Neural cell (in vitro differentiated cells): ENCODE measurements at regions not wholly inside any gene's neighbourhood (a gene's known extent, or its start where the extent isn't known, plus 50 kb on each side); places are given as distances from the start of the nearest gene placed in this dataset.

Experiments
- H2AFZ ChIP-seq: fragments of 200-600, 300-800 bp; sonication (generic), shearing (Covaris generic); 2 replicates; pipeline ENCODE4 v1.6.0; 2014; ENCODE audit warnings: low read depth, mild to moderate bottlenecking, antibody characterized with exemption, low read length, moderate library complexity
- H3F3A ChIP-seq: fragments of 200-600 bp; shearing (Covaris generic); 2 replicates; pipeline ENCODE4 v1.6.1; 2016; ENCODE audit warnings: mild to moderate bottlenecking, moderate library complexity, mixed read lengths, antibody characterized with exemption, low read length; ENCODE audit not compliant: insufficient read depth, poor library complexity, severe bottlenecking
- H3K27ac ChIP-seq: fragments of 200-600, 300-800 bp; sonication (generic), shearing (Covaris generic); 2 replicates; pipeline ENCODE4 v1.5.1; 2014; ENCODE audit warnings: mild to moderate bottlenecking, low read length, moderate library complexity
- H3K27me3 ChIP-seq: fragments of 300-800, 200-600 bp; sonication (generic), shearing (Covaris generic); 2 replicates; pipeline ENCODE4 v1.6.0; 2014; ENCODE audit warnings: mild to moderate bottlenecking, low read depth, low read length, moderate library complexity; ENCODE audit not compliant: insufficient read depth
- H3K36me3 ChIP-seq: fragments of 300-800, 200-600 bp; sonication (generic), shearing (Covaris generic); 2 replicates; pipeline ENCODE4 v1.5.1; 2014; ENCODE audit warnings: mild to moderate bottlenecking, antibody characterized with exemption, low read length, moderate library complexity; ENCODE audit not compliant: insufficient read depth
- H3K4me2 ChIP-seq: fragments of 300-800, 200-600 bp; sonication (generic), shearing (Covaris generic); 2 replicates; pipeline ENCODE4 v1.6.0; 2014; ENCODE audit warnings: mild to moderate bottlenecking, low read length
- H3K4me3 ChIP-seq: fragments of 300-800, 200-600 bp; sonication (generic), shearing (Covaris generic); 2 replicates; pipeline ENCODE4 v1.5.1; 2014; ENCODE audit warnings: mild to moderate bottlenecking, low read length, moderate library complexity
- H3K79me2 ChIP-seq: fragments of 200-600 bp; shearing (Covaris generic); replicated peaks from 2 replicates; pipeline ENCODE4 v1.6.0; 2014; ENCODE audit warnings: mild to moderate bottlenecking, low read length, moderate library complexity; ENCODE audit not compliant: insufficient read depth
- H3K9ac ChIP-seq: fragments of 300-800, 200-600 bp; sonication (generic), shearing (Covaris generic); 2 replicates; pipeline ENCODE4 v1.6.1; 2016; ENCODE audit warnings: mild to moderate bottlenecking, low read length, mixed read lengths
- H3K9me2 ChIP-seq: fragments of 200-600 bp; shearing (Covaris generic); 2 replicates; pipeline ENCODE4 v1.6.1; 2016; ENCODE audit warnings: mild to moderate bottlenecking, low read length, mixed read lengths; ENCODE audit not compliant: insufficient read depth
- H3K9me3 ChIP-seq: fragments of 200-600, 300-800 bp; sonication (generic), shearing (Covaris generic); 2 replicates; pipeline ENCODE4 v1.6.1; 2016; ENCODE audit warnings: mild to moderate bottlenecking, mixed run types, low read length, moderate library complexity, mixed read lengths
- H4K20me1 ChIP-seq: fragments of 200-600 bp; shearing (Covaris generic); 2 replicates; pipeline ENCODE4 v1.6.1; 2016; ENCODE audit warnings: mild to moderate bottlenecking, mixed run types; ENCODE audit not compliant: insufficient read depth
- EP300 ChIP-seq: fragments of 450-650 bp; conservative IDR thresholded peaks from 2 replicates; pipeline ENCODE4 v1.6.1; 2014; ENCODE audit warnings: antibody characterized with exemption, mild to moderate bottlenecking, moderate library complexity; ENCODE audit not compliant: poor library complexity, severe bottlenecking
- EZH2 ChIP-seq: fragments of 200-600, 300-800 bp; shearing (Covaris generic), sonication (generic); IDR thresholded peaks from 2 replicates; pipeline ENCODE4 v1.6.1; 2014; ENCODE audit warnings: antibody characterized with exemption, low read length, borderline replicate concordance, mild to moderate bottlenecking; ENCODE audit not compliant: insufficient read depth, poor library complexity, severe bottlenecking
- MXI1 ChIP-seq: fragments of 450-650 bp; conservative IDR thresholded peaks from 2 replicates; pipeline ENCODE4 v1.6.1; 2014; ENCODE audit warnings: antibody characterized with exemption, mild to moderate bottlenecking; ENCODE audit not compliant: poor library complexity, severe bottlenecking
- POLR2AphosphoS5 ChIP-seq: IDR thresholded peaks from 2 replicates; pipeline ENCODE4 v1.6.1; 2012
- RAD21 ChIP-seq: fragments of 450-650 bp; conservative IDR thresholded peaks from 2 replicates; pipeline ENCODE4 v1.6.1; 2014; ENCODE audit warnings: antibody characterized with exemption, mild to moderate bottlenecking, moderate library complexity
- SMC3 ChIP-seq: fragments of 450-650 bp; conservative IDR thresholded peaks from 2 replicates; pipeline ENCODE4 v1.6.1; 2014; ENCODE audit warnings: antibody characterized with exemption, mild to moderate bottlenecking, moderate library complexity; ENCODE audit not compliant: poor library complexity
- TAF1 ChIP-seq: IDR thresholded peaks from 2 replicates; pipeline ENCODE4 v1.6.1; 2012; ENCODE audit warnings: low read depth
- TF ChIP-seq, protein P1 (sequence below): fragments of 450-650 bp; IDR thresholded peaks from 2 replicates; pipeline ENCODE4 v1.5.1; 2014; ENCODE audit warnings: antibody characterized with exemption, mild to moderate bottlenecking, moderate library complexity; ENCODE audit not compliant: poor library complexity, severe bottlenecking
- TF ChIP-seq, protein P2 (sequence below): IDR thresholded peaks from 2 replicates; pipeline ENCODE4 v1.6.1; 2012; ENCODE audit warnings: borderline replicate concordance

DNA sequence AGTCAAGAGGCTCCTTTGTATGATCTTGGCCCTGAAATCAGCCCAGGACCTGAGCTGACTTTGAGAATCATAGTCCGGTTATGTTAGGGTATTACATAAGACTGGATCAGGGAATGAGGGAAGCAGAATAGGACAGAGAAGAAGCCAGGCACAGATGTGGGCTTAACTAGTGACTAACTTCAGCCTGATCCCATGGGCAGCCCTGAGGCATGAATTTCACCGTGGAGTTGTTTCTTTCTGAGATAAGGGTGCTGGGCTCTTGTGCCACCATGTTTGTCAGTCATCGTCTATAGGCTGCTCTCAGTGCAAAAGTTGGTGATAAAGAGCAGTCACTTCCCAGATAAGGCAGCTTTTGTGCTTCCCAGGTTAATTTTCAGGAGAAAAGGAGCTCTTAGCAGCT lies 544.7 kb upstream of the SPTLC3 start:
- H3K9ac ChIP-seq = no peak overlapping the region
- no peak overlapping the region for H3K27ac ChIP-seq
- H3K4me2 ChIP-seq = no peak overlapping the region
- H3K36me3 ChIP-seq = no peaks in the 10 kb centered on the region
- H4K20me1 ChIP-seq = no peaks in the 10 kb centered on the region
- TF ChIP-seq RAD21 (no peak), TAF1 (no peak), SMC3 (no peak), MXI1 (no peak), EZH2 (no peak), POLR2AphosphoS5 (no peak), EP300 (no peak)
- TF ChIP-seq, protein P1, sequence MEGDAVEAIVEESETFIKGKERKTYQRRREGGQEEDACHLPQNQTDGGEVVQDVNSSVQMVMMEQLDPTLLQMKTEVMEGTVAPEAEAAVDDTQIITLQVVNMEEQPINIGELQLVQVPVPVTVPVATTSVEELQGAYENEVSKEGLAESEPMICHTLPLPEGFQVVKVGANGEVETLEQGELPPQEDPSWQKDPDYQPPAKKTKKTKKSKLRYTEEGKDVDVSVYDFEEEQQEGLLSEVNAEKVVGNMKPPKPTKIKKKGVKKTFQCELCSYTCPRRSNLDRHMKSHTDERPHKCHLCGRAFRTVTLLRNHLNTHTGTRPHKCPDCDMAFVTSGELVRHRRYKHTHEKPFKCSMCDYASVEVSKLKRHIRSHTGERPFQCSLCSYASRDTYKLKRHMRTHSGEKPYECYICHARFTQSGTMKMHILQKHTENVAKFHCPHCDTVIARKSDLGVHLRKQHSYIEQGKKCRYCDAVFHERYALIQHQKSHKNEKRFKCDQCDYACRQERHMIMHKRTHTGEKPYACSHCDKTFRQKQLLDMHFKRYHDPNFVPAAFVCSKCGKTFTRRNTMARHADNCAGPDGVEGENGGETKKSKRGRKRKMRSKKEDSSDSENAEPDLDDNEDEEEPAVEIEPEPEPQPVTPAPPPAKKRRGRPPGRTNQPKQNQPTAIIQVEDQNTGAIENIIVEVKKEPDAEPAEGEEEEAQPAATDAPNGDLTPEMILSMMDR = no peak
- H2AFZ ChIP-seq = no peak overlapping the region
- no peaks in the 10 kb centered on the region for H3K9me2 ChIP-seq
- H3F3A ChIP-seq = no peaks in the 10 kb centered on the region
- H3K27me3 ChIP-seq = no peaks in the 10 kb centered on the region
- no peak overlapping the region for H3K4me3 ChIP-seq
- H3K9me3 ChIP-seq = no peaks in the 10 kb centered on the region
- no peaks in the 10 kb centered on the region for H3K79me2 ChIP-seq

DNA sequence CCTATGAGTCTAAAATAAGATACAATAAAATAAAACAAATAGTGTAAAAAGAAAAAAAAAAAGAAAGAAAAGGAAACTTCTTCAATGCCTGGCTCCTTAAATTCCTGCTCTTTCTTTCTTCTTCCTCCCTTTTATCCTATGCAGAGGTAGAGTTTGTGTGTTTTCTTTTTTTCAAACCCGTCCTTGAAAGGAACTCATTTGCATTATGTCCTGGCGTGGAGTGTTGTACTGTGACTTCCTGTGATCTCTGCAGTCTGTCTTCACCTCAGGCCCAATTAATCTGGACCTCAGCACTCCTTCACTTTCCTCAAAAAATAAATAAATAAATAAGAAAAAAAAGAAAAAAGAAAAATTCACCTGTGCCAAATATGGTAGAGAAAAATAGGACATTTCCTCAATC lies 541.9 kb upstream of the SPTLC3 start:
- Histone ChIP-seq H3K4me2 (no peak overlapping the region), H3K9me2 (no peaks in the 10 kb centered on the region), H4K20me1 (no peaks in the 10 kb centered on the region)

More for the DNA sequence above, 541.9 kb upstream of the SPTLC3 start:
- no peaks in the 10 kb centered on the region for H3K27me3 ChIP-seq
- no peaks in the 10 kb centered on the region for H3K79me2 ChIP-seq
- H3K4me3 ChIP-seq = no peak overlapping the region
- H3K9me3 ChIP-seq = no peaks in the 10 kb centered on the region
- TF ChIP-seq MXI1 (no peak), RAD21 (no peak), POLR2AphosphoS5 (no peak), SMC3 (no peak), TAF1 (no peak), EP300 (no peak), EZH2 (no peak)
- TF ChIP-seq, protein P2, sequence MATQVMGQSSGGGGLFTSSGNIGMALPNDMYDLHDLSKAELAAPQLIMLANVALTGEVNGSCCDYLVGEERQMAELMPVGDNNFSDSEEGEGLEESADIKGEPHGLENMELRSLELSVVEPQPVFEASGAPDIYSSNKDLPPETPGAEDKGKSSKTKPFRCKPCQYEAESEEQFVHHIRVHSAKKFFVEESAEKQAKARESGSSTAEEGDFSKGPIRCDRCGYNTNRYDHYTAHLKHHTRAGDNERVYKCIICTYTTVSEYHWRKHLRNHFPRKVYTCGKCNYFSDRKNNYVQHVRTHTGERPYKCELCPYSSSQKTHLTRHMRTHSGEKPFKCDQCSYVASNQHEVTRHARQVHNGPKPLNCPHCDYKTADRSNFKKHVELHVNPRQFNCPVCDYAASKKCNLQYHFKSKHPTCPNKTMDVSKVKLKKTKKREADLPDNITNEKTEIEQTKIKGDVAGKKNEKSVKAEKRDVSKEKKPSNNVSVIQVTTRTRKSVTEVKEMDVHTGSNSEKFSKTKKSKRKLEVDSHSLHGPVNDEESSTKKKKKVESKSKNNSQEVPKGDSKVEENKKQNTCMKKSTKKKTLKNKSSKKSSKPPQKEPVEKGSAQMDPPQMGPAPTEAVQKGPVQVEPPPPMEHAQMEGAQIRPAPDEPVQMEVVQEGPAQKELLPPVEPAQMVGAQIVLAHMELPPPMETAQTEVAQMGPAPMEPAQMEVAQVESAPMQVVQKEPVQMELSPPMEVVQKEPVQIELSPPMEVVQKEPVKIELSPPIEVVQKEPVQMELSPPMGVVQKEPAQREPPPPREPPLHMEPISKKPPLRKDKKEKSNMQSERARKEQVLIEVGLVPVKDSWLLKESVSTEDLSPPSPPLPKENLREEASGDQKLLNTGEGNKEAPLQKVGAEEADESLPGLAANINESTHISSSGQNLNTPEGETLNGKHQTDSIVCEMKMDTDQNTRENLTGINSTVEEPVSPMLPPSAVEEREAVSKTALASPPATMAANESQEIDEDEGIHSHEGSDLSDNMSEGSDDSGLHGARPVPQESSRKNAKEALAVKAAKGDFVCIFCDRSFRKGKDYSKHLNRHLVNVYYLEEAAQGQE = no peak
- TF ChIP-seq, protein P1 = no peak
- no peak overlapping the region for H3K9ac ChIP-seq
- no peak overlapping the region for H3K27ac ChIP-seq
- no peaks in the 10 kb centered on the region for H3K36me3 ChIP-seq
- H2AFZ ChIP-seq = no peak overlapping the region
- no peaks in the 10 kb centered on the region for H3F3A ChIP-seq
